GM08714 (cell line): ENCODE measurements at regions not wholly inside any gene's neighbourhood (a gene's known extent, or its start where the extent isn't known, plus 50 kb on each side); places are given as distances from the start of the nearest gene placed in this dataset.

Experiments
- H3K4me3 ChIP-seq: fragments of 200-500 bp; sonication (Bioruptor generic); 2 replicates; pipeline ENCODE4 v1.5.1; 2014; ENCODE audit warnings: mild to moderate bottlenecking, low read length, inconsistent platforms
- ZNF274 ChIP-seq: IDR thresholded peaks from 2 replicates; pipeline ENCODE4 v1.6.1; 2012; ENCODE audit warnings: mild to moderate bottlenecking, low read depth, low read length

DNA sequence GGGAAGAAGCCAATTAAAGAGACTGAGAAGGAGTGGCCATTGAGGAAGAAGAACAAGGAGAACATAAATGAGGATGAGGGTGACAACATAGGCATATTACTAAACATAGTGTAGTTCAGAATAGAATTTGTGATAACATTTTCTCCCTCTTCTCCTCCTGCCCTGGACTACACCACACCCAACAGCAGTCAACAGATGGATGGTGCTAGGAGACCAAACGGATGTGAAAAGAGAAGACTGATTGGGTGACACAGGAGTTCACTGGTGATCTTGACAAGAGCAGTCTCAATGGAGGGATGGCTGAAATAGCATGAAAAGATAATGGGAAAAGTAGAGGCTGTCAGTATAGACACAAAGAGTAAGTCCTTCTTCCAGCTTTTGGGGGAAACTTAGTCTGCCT is 226.5 kb upstream of the FGF13 start:
- no peak for TF ChIP-seq ZNF274

DNA sequence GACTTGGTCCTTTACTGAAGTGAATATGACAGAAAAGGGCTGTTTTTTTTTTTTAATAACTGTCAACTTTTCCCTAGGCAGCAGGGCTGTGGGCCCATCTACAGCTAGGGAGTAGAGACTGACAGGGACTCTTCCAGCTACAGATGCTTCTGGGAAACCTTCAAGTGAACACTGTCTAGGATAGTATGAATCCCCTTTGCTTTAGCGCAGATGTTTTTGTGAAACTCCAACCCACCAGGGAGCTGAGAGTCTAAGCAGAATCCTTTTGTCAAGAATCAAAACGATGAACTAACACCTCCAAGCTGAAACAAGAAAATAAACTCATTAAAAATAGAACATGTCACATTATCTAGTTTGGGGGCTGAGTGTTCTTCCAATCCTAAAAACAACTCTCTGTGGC is 219.7 kb upstream of the FGF13 start:
- TF ChIP-seq ZNF274: no peak
- no peak overlapping the region for H3K4me3 ChIP-seq

More for the DNA sequence above, 226.5 kb upstream of the FGF13 start:
- H3K4me3 ChIP-seq: no peak overlapping the region

DNA sequence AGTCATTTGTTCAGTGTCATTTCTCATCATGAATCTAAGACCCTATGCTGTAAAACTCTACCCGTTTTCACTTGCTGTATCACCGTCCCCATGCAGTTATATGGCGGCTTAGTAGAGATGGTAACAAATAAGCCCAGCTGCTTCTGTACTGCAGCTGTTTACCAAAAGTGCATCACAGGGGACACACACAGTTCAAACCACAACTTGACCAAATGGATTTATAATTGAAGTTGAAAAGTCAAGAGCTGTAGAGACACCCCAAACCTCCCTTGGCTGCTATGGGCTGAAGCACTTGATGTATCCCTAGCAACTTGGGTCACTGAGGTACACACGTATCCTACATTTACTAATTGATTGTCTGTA is 219.0 kb upstream of the FGF13 start:
- TF ChIP-seq ZNF274: no peak
- H3K4me3 ChIP-seq: no peak overlapping the region

DNA sequence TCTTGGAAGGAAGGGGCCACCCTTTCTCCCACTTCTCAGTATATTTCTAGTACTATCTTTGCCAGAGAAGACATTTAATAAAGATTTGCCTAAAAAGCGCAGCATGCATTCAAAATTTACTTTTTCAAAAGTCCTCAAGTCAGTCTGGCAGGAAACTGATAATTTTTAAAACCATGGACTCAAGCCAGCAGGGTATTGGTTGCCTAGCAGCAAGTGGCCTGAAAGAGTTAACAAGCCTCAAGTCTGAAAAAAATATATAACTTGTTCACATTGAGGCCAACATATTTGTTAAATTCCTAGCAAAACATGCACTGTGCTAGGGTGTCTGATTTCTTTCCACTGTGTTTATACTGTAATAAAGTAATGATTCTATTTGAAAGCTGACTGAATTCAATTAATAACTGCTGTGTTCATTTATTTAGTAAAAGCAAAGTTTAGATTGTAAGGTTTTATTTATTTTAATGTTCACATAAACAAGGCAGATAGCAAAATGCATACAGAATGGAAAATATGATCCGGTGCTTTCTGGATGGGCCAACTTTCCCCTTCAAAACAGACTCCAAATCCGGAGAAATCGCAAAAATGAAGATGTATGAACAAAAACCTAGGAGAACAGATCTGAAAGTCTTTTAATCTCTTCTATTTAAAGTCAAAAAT is 218.5 kb upstream of the FGF13 start:
- no peak for TF ChIP-seq ZNF274
- H3K4me3 ChIP-seq: no peak overlapping the region

DNA sequence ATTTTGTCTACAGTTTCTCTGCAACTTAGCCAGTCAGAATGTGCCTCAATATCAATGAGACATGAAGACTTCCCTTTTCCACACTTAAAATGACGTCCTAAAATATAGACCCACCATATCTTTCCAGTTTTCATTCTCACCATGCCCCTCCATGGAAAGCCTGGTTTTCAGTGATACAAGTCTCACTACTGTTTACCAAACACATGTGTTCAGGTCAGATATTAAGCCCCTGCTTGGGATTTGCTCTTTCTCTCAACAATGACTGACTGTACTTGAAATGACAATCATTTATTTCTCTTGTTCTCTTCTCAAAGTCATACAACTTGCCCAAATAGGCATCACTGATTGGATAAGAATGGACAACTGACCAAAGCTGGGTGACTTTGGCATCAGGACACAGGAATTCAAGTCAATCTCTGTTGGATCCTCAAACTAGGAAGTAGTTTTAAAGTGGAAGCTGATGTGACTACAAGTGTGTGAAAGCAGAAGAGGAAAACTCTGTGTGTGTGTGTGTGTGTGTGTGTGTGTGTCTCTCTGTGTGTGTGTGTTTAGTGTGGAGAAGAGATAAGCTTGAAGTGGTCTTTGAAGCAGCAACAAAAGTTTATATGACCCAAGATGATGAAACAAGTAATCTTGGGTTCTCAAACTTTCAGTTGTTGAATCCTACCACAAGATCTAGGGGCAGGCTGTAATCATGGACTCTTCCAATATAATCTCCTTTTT is 217.4 kb upstream of the FGF13 start:
- no peak overlapping the region for H3K4me3 ChIP-seq
- no peak for TF ChIP-seq ZNF274

DNA sequence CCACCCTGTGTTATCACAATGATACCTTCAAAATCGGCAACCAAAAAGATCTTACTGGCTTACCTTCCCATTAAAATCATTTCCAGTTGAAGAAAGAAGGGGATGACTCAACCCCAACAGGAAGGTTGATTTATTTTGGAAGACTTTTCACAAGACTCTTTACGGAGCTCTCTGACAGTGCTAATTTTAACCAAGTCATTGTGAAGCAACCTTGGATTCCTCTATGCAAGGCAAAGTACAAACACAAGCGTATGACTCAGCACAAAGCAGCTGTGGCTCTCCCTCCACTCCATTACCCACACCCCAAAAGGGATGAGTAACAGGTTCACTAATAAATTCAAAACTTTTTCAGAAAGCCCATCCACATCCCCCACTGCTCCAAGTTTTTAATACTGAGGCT is 213.8 kb upstream of the FGF13 start:
- no peak overlapping the region for H3K4me3 ChIP-seq
- no peak for TF ChIP-seq ZNF274

DNA sequence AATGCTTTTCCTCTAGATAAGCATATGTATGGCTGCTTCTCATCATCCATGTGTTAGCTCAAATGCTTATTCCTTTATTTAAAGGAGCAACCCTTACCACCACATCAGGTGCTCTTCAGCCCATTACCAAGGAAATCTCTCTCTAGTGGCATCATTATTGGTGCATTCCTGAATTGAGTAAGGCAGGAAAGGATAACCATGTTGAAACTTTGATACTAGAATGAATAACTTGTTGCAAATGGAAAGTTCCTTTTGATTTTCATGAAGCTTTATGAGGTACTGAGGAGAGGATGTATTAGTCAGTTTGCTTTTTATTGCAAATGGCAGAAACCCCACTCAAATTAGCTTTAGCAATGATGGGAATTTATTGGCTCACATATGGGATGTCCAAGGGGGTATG is 212.3 kb upstream of the FGF13 start:
- TF ChIP-seq ZNF274: no peak
- no peak overlapping the region for H3K4me3 ChIP-seq

DNA sequence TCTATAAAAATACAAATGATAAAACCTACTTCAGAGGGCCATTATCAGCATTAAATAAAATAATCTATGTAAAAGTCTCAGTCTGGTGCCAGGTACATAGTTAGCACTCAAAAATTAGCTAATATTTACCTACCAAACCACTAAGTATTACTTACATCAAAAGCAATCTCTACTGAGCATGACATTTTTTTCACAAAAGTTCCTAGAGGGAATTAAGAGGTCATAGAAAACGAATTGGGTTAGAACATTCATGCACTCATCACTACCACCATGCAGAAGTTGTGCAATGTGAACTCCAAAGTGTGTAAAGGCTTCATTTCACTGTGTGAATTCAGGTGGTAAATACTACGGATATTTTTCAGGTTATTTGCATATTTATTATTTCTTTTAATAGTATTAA is 209.5 kb upstream of the FGF13 start:
- no peak overlapping the region for H3K4me3 ChIP-seq
- no peak for TF ChIP-seq ZNF274

DNA sequence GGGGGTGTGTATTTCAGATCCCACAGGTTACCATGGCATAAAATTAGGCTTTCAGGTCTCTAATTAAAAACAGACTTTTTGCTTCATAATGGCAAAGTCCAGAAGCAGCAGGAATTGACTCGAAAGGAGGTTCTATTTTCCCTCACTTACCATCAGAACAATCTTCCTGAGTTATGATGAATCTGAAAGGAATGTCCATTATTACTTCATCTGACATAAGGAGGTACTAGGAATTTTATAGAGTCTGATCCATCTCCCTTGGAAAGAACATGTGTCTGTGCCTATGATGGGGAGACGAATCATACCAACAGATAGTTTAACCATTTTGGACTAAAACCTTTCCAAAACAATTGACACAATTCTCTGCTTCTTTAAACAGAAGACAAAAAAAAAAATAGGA is 206.3 kb upstream of the FGF13 start:
- H3K4me3 ChIP-seq: no peak overlapping the region
- TF ChIP-seq ZNF274: no peak

DNA sequence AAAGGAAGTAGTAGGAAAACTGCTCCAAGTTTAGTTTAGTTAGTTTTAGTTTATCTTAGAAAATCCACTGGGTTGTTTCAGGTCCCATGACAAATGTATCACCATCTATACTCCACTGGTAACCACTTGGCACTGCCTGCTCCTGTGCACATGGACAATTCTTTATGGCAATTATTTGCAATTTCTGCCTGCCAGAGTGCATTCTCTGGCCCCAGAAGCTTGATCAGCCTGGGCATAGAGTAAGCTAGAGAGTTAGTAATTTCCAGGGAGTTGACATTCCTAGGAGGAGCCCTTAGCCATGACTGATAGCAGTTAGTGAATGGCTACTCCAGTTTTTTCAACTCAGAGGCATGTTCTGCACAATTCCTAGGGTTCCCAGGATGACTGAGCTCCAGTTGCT is 203.2 kb upstream of the FGF13 start:
- TF ChIP-seq ZNF274: no peak
- H3K4me3 ChIP-seq: no peak overlapping the region

DNA sequence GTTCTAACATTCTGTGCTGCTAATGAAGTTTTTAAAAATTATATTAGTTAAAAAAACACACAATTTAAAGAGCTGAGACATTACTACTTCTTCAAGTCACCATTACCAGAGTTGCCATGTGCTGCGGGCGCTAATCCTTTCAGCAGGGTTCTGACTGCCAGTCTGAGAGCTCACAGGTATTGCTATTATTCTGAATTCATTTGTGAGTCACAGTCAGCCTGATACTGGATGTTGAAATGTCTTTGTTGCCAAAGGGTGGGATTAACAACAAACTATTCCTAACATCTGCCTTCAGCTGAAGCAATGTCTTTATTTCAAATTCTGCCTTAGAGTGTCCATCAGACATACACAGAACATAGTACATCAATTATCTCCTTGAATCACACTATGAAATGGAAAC is 197.1 kb upstream of the FGF13 start:
- H3K4me3 ChIP-seq: no peak overlapping the region
- TF ChIP-seq ZNF274: no peak

DNA sequence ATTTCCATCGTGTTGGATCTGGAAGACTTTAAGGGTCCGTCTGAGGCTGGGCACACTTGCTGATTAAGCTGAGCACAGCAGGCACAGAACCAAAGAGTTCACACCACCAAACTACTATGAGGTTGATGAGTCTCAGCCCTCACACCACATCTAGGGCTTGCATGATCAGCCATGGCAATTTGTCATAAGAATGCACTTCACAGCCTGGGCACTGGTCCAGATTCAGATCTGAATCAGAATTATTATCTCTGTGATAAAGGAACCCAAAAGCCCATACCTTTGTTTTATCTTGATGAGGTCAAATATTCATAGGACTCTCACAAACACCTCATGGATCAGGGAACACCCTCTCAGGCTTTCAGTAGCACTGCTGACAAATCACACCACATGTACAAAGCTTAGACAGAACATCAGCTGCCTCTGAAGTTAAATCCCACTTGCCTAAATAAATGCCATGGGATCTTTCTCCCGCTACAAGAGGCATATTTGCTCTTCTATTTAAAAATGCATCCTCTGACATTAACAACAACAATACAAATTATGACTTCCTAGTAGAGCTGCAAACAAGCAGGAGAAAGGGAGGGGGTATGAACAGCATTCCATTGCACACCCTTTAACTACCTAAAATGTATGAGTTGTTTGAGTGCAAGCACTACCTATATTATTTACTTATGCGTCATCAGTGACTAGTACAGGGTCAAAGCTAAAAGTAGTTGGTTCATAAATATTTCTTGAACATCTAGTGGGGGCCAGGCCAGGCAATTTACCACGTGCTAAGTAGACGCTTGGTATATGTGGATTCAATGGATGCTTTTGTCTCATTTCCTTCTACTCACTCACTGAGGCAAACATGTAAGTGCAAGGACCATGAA is 186.3 kb upstream of the FGF13 start:
- H3K4me3 ChIP-seq: no peak overlapping the region

DNA sequence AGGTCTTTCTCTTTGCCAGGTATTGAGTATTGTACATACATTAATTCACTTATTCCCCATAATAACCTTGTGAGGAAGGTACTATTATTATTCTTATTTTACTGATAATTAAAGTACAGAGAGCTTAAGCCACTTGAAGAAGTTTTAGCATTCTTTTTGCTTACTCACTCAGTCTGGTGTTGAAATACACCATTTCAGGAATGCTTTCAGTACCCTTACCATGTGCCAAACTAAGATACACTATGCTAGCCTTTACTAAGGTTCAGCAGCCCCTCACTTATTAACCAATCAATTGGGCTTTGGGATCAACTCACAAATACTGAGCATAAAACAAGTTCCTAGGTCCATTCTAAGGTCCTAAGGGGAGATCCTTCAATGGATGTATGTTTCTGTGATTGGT is 179.0 kb upstream of the FGF13 start:
- no peak overlapping the region for H3K4me3 ChIP-seq
- TF ChIP-seq ZNF274: no peak

More for the DNA sequence above, 186.3 kb upstream of the FGF13 start:
- TF ChIP-seq ZNF274: no peak

DNA sequence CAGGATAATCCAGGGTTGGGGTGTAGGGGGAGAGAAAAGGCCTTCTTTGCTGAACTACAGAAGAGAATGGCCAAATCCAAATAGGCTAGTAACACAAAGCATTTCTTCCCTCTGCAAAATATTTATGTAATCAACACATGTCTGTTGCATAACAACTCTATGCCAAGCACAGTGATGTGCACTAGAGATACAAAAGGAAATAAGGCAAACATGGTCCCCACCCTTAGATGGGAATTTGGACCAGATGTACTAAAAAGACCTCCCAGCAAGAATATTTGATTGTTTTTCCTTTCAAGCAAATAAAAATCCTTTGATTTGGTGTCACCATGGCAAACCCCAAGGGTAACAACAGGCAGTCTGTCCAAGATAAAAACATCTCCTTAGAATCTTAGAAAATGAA is 177.6 kb upstream of the FGF13 start:
- no peak overlapping the region for H3K4me3 ChIP-seq
- TF ChIP-seq ZNF274: no peak

DNA sequence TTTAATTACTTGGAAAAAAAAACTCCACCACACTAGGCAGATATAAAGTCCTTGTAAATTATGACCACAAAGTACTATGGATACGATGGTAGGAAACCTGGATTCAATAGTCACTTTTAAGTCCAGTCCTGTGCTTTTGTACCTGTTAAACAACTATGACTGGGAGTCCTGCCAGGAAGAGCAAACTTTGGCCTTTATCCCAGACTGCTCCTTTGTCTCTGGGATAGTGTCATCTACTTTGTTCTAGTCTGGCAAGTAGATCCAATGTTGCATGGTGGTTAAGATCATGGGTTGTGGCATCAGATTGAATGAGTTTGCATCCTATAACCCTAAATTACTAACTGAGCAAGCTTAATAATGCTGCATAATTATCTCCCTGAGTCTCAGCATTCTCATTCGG is 175.3 kb upstream of the FGF13 start:
- no peak for TF ChIP-seq ZNF274
- H3K4me3 ChIP-seq: no peak overlapping the region
